Gastrocnemius medialis (tissue), 4 donors: ENCODE measurements at regions not wholly inside any gene's neighbourhood (a gene's known extent, or its start where the extent isn't known, plus 50 kb on each side); places are given as distances from the start of the nearest gene placed in this dataset.

Source experiments
- CTCF ChIP-seq, 5 experiments: fragments of 450-650 bp in 3 of 5; fragments of 200-600 bp in 2 of 5; sonication (generic) in 2 of 5; IDR thresholded peaks in 4 of 5; conservative IDR thresholded peaks in 1 of 5; 1 replicate in 4 of 5; 2 replicates in 1 of 5; pipeline ENCODE4 v1.5.1; 2016 to 2019; ENCODE audit warnings: antibody characterized with exemption in 5 of 5, mild to moderate bottlenecking in 3 of 5, moderate library complexity in 3 of 5
- POLR2A ChIP-seq, 2 donors: fragments of 450-650 bp; IDR thresholded peaks; one replicate each; pipeline ENCODE4 v1.6.1; 2017; ENCODE audit warnings: antibody characterized with exemption in 2 of 2, mild to moderate bottlenecking in 2 of 2, moderate library complexity in 2 of 2

DNA sequence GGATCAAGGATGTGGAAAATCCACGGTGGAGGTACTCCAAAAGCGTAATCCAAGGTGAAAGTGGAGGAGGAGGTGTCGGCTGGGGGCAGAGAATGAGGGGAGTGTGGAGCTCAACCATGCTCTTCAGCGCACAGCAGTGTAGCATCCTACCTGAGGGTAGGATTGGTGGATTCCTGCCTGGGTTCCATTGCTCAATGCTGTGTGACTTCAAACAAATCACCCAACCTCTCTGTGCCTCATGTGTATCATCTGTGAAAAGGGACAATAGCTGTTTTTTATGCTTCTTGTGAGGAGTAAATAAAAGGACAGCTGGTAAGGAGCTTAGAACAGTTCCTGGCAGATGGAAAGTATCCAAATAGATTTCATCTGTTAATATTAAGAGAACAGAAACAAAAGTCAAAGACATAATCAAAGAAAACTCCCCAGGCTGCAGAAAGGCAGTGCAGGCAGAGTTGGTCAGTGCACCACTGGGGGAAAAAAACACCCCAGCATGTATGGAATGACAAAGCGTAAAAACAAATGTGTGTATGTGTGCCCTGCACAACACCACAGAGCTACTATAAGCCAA lies 130.0 kb upstream of the HDAC4 start:
- TF ChIP-seq CTCF (IDR thresholded peaks at IDR 0.05 in 4 of 5, conservative IDR thresholded peaks at IDR 0.05 in 1 of 5) (no peak), POLR2A (IDR thresholded peaks at IDR 0.05) (no peak)
